Upper lobe of left lung (tissue), 6 donors: ENCODE measurements at regions not wholly inside any gene's neighbourhood (a gene's known extent, or its start where the extent isn't known, plus 50 kb on each side); places are given as distances from the start of the nearest gene placed in this dataset.

Source experiments
- ATAC-seq, 2 donors: fragments of 200-7000 bp; cut with Tn5 transposase; one replicate each; pipeline ENCODE4 v1.9.1; 2022; ENCODE audit warnings: mild to moderate bottlenecking in 2 of 2, moderate library complexity in 2 of 2; ENCODE audit not compliant: low FRiP score in 2 of 2
- DNase-seq, 2 donors: peaks; one replicate each; pipeline ENCODE4 v3.0.0-alpha.2; 2019 to 2020
- H3K27ac ChIP-seq, 4 donors: fragments of 200-600 bp; sonication (generic); one replicate each; pipeline ENCODE4 v1.5.1; 2016 to 2019
- H3K27me3 ChIP-seq, 4 donors: fragments of 200-600 bp; sonication (generic); one replicate each; pipeline ENCODE4 v1.5.1; 2017 to 2019
- H3K36me3 ChIP-seq, 4 donors: fragments of 200-600 bp; sonication (generic); one replicate each; pipeline ENCODE4 v1.5.1; 2016 to 2019
- H3K4me1 ChIP-seq, 4 donors: fragments of 200-600 bp; sonication (generic); one replicate each; pipeline ENCODE4 v1.5.1; 2018 to 2019
- H3K4me3 ChIP-seq, 4 donors: fragments of 200-600 bp; sonication (generic); one replicate each; pipeline ENCODE4 v1.5.1; 2017 to 2019; ENCODE audit warnings: mild to moderate bottlenecking in 2 of 4, moderate library complexity in 1 of 4
- H3K9me3 ChIP-seq, 4 donors: fragments of 200-600 bp; sonication (generic); one replicate each; pipeline ENCODE4 v1.5.1; 2018 to 2019
- CTCF ChIP-seq, 6 experiments: fragments of 450-650 bp in 4 of 6; fragments of 200-600 bp in 2 of 6; sonication (generic) in 2 of 6; IDR thresholded peaks; one replicate each; pipeline ENCODE4 v1.5.1; 2016 to 2019; ENCODE audit warnings: antibody characterized with exemption in 6 of 6
- EP300 ChIP-seq, 4 donors: sonication (generic); formaldehyde crosslinking; IDR thresholded peaks; one replicate each; pipeline ENCODE4 v1.5.1; 2017; ENCODE audit warnings: antibody characterized with exemption in 4 of 4, control low read depth in 2 of 4
- POLR2A ChIP-seq, 4 donors: fragments of 450-650 bp; IDR thresholded peaks; one replicate each; pipeline ENCODE4 v1.5.1; 2016 to 2017; ENCODE audit warnings: antibody characterized with exemption in 4 of 4, mild to moderate bottlenecking in 2 of 4
- POLR2AphosphoS5 ChIP-seq, 2 donors: sonication (generic); formaldehyde crosslinking; IDR thresholded peaks; one replicate each; pipeline ENCODE4 v1.5.1; 2017; ENCODE audit warnings: antibody characterized with exemption in 2 of 2
- WGBS, 2 donors: methylation state at CpG; one replicate each; pipeline ENCODE4 v1.1.5; 2017 to 2018; 5-methylcytosine and 5-hydroxymethylcytosine counted together
- small RNA-seq, 4 donors: library from RNA; depleted of rRNA; stranded (forward); fragments of <200 nt; gene quantifications; one replicate each; pipeline ENCODE3, GENCODE V24; 2016
- donor health status: DM: no; HTN: no; CAD: no; lungs with moderate emphysema.
- donor health status: DM: no; HTN: yes; CAD: no; lungs with severe emphysema.

DNA sequence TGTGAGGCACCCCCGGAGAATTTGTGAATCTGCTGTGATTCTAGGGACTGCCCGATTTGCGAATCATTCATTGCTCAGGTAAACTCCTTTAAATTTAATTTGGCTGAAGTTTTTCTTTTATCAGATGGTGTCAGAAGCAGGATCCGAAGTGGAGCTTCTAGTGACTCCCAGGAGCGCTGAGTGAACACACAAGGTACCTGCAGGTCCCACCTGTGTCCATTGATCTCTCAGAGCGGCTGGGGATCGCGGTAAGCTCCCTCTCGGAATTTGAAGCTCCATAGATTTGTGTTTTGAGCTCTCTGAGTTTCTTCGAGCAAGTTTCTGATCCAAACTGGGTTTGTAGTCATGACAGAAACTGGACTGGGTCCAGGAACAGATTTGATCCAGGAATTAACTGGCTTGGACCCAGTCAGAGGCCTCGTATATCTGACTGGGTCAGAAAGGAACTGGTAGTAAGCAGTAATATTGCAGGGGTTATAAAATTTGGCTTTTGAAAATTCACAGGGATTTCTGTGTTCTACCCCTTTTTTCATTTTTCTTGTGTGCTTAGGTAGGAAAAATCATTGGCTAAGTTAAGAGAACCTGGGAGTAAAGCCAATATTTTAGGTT is 56.2 kb upstream of the EDEM3 start:
- ATAC-seq: no peak
- Histone ChIP-seq H3K36me3 (no peaks in the 10 kb centered on the region), H3K27me3 (no peaks in the 10 kb centered on the region), H3K9me3 (no peaks in the 10 kb centered on the region), H3K27ac (no peak overlapping the region), H3K4me1 (peaks cover 4 to 8% (median 6%) of the 10 kb centered on the region in 4 donors), H3K4me3 (no peak overlapping the region)
- TF ChIP-seq EP300 (IDR thresholded peaks at IDR 0.05): no peak
- TF ChIP-seq POLR2AphosphoS5 (IDR thresholded peaks at IDR 0.05): no peak
- no peak for TF ChIP-seq POLR2A (IDR thresholded peaks at IDR 0.05)
- no peak for TF ChIP-seq CTCF (IDR thresholded peaks at IDR 0.05)
- 84 to 89% methylated on average over 10 to 11 of the region's 11 CpGs for WGBS, 2 donors
- no peak for DNase-seq

GRCh38 chr1:184806296-184806721 is 51.7 kb upstream of the EDEM3 start:
- no peak overlapping the region for H3K4me3 ChIP-seq
- peaks cover 7 to 11% (median 9%) of the 10 kb centered on the region in 4 donors for H3K4me1 ChIP-seq
- WGBS, 2 donors: 48% methylated on average over 5 of the region's 5 CpGs
- no peak for TF ChIP-seq EP300 (IDR thresholded peaks at IDR 0.05)
- TF ChIP-seq POLR2AphosphoS5 (IDR thresholded peaks at IDR 0.05): peak in 1 of 2 donors; percentile 54
- TF ChIP-seq POLR2A (IDR thresholded peaks at IDR 0.05): no peak
- no peak for TF ChIP-seq CTCF (IDR thresholded peaks at IDR 0.05)
- no peaks in the 10 kb centered on the region for H3K9me3 ChIP-seq
- ATAC-seq (peak; percentile 60 to 65), DNase-seq (peak in 1 of 2 donors; percentile 52)
- no peaks in the 10 kb centered on the region for H3K27me3 ChIP-seq
- peaks cover 0 to 4% (median 1%) of the 10 kb centered on the region in 4 donors for H3K36me3 ChIP-seq
- H3K27ac ChIP-seq: peak overlapping the region; percentile 36 to 77 (median 50)

DNA sequence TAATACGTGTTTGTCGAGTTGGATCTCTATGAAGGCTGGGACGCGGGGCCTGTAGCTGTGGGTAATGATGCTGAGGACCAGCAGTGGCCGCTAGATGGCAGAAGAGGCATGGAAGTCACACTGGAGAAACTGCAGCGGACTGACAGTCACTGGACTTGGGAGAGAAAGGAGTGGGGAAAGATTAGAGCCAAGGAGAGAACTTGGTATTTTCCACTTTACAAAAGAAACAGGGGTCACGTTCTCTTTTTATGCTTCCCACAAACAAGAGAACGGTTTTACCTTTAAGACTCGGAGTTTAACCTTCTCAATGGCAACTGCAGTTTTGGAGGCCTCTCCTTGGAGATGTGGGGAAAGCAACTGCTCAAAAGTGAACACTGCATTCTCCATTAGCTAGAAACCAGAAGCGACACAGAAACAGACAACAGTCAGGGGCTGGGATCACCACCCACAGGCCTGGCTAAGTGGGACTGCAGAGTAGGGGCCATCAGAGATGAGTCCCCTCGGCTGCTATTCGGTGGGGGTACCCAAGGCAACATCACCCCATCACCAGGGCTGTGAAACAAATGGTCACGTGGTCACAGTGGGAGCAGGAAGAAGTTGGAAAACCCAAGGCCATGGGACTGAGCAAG is 51.1 kb upstream of the EDEM3 start:
- Histone ChIP-seq H3K36me3 (peaks cover 0 to 4% (median 1%) of the 10 kb centered on the region in 4 donors), H3K4me1 (peaks cover 7 to 11% (median 9%) of the 10 kb centered on the region in 4 donors), H3K27me3 (no peaks in the 10 kb centered on the region), H3K9me3 (no peaks in the 10 kb centered on the region), H3K4me3 (no peak overlapping the region), H3K27ac (peak overlapping the region; percentile 36 to 77 (median 50))
- peak in 1 of 2 donors; percentile 93 for DNase-seq
- peak; percentile 92 to 97 for ATAC-seq
- WGBS, 2 donors: 13 to 30% methylated on average over 10 to 13 of the region's 13 CpGs
- TF ChIP-seq POLR2A (IDR thresholded peaks at IDR 0.05) (no peak), EP300 (IDR thresholded peaks at IDR 0.05) (no peak), CTCF (IDR thresholded peaks at IDR 0.05) (peak; percentile 83 to 93 (median 90)), POLR2AphosphoS5 (IDR thresholded peaks at IDR 0.05) (peak in 1 of 2 donors; percentile 32)

Small RNAs in the stretch of these regions (small RNA-seq; reads per million reads assigned to genes)
- gene RNU7-13P: 0 reads per million in 4 donors
